ENCODE measurements at regions not wholly inside any gene's neighbourhood (a gene's known extent, or its start where the extent isn't known, plus 50 kb on each side); places are given as distances from the start of the nearest gene placed in this dataset.
"Not testable (repeated sequence)": the region's sequence is repeated elsewhere in the genome, so short reads cannot be mapped to it uniquely, and the experiment has no call there.

GRCh38 chr2:77666251-77666980 lies 144.2 kb upstream of the LRRTM4 start:
- Mint-ChIP-seq H3K9me3 (no peaks in the 10 kb centered on the region), H3K27ac (no peak overlapping the region), H3K27me3 (no peaks in the 10 kb centered on the region), H3K4me1 (no peaks in the 10 kb centered on the region), H3K4me3 (no peak overlapping the region)
- ATAC-seq (no peak), DNase-seq (no peak)

- DNase-seq, H3K4me3 Mint-ChIP-seq, H3K9me3 Mint-ChIP-seq, H3K4me1 Mint-ChIP-seq, H3K27ac Mint-ChIP-seq, H3K27me3 Mint-ChIP-seq, ATAC-seq: not testable (repeated sequence)
These were observed 162.6 kb upstream of the LRRTM4 start for GRCh38 chr2:77684543-77685319.

DNA sequence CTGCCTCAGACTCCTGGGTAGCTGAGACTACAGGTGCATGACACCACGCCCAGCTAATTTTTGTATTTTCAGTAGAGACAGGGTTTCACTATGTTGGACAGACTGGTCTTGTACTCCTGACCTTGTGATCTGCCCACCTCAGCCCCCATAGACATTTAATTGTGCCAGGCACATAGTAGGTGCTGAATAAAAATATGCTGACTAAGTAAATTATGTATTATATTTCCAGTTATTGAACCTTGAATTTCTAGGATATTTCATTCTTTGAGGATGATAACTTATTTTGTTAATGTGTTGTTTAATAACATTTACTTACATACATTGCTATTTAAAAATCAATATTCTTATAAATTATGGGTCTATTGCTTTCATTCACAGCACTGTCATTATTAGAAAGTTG lies 190.4 kb upstream of the LRRTM4 start:
- Mint-ChIP-seq H3K27me3 (no peaks in the 10 kb centered on the region), H3K9me3 (no peaks in the 10 kb centered on the region), H3K4me3 (no peak overlapping the region), H3K27ac (no peak overlapping the region), H3K4me1 (no peaks in the 10 kb centered on the region)
- DNase-seq, result no peak
- ATAC-seq, result no peak

DNA sequence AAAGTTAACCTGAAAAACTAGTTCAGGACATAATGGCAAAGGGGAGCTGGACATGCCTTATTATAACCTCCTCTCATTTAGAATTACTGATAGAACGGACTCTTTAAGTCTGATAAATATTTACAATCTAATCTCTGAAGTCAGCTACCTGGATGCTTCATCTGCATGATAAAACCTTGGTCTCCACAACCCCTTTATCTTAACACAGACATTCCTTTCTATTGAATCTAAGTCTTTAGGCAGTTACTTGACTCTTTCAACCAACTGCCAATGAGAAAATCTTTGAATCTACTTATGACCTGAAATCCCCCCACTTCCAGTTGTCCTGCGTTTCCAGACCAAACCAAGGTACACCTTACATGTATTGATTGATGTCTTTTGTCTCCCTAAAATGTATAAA lies 191.2 kb upstream of the LRRTM4 start:
- no peaks in the 10 kb centered on the region for H3K9me3 Mint-ChIP-seq
- H3K27me3 Mint-ChIP-seq, result no peaks in the 10 kb centered on the region
- DNase-seq, result no peak
- H3K4me3 Mint-ChIP-seq, result no peak overlapping the region
- H3K27ac Mint-ChIP-seq, result no peak overlapping the region
- no peaks in the 10 kb centered on the region for H3K4me1 Mint-ChIP-seq
- ATAC-seq, result no peak

- Mint-ChIP-seq H3K9me3 (peaks cover 0 to 5% of the 10 kb centered on the region in 2 donors), H3K4me1 (no peaks in the 10 kb centered on the region), H3K4me3 (no peak overlapping the region), H3K27me3 (no peaks in the 10 kb centered on the region), H3K27ac (no peak overlapping the region)
- DNase-seq, result no peak
- ATAC-seq, result no peak
These were observed 197.9 kb upstream of the LRRTM4 start for GRCh38 chr2:77720115-77720514.

DNA sequence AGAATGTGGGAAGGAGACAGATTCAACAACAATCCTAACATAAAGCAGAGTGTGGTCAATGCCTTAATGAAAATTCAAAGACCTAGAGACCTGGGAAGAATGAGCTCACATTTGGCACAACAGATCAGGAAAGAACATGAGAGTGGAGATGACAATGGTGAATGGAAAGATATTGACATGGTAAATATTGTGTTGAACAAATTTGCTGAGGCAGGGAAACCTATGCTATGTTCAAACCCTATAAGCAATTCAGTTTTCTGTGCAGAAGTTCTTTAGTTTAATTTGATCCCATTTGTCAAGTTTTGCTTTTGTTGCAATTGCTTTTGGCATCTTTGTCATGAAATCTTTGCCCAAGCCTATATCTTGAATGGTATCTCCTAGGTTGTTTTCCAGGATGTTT lies 199.4 kb upstream of the LRRTM4 start:
- no peak for ATAC-seq
- no peaks in the 10 kb centered on the region for H3K4me1 Mint-ChIP-seq
- no peak overlapping the region for H3K27ac Mint-ChIP-seq
- H3K27me3 Mint-ChIP-seq, result no peaks in the 10 kb centered on the region
- H3K9me3 Mint-ChIP-seq, result peaks cover 0 to 5% of the 10 kb centered on the region in 2 donors
- no peak overlapping the region for H3K4me3 Mint-ChIP-seq
- DNase-seq, result no peak

DNA sequence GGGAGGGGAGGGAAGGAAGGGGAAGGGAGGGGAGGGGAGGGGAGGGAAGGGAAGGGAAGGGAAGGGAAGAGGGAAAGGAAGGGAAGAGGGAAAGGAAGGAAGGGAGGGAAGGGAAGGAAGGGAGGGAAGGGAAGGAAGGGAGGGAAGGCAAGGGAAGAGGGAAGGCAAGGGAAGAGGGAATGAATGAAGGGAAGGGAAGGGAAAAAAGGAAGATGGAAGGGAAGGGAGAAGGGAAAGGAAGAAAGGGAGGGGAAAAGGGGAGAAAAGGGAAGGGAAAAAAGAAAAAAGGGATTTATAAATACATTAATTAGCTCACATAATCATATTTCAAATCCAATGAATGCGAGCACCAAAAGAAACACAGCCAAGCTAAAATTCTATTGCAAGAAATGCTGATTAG lies 202.9 kb upstream of the LRRTM4 start:
- no peak overlapping the region for H3K27ac Mint-ChIP-seq

GRCh38 chr2:77734662-77735340 lies 212.6 kb upstream of the LRRTM4 start:
- peaks cover 16% of the 10 kb centered on the region in 2 donors for H3K9me3 Mint-ChIP-seq
- H3K27ac Mint-ChIP-seq, DNase-seq, H3K4me1 Mint-ChIP-seq, H3K27me3 Mint-ChIP-seq, H3K4me3 Mint-ChIP-seq, ATAC-seq: not testable (repeated sequence)

More for the DNA sequence above, 202.9 kb upstream of the LRRTM4 start:
- Mint-ChIP-seq H3K4me1 (no peaks in the 10 kb centered on the region), H3K27me3 (no peaks in the 10 kb centered on the region), H3K9me3 (peaks cover 0 to 5% of the 10 kb centered on the region in 2 donors), H3K4me3 (no peak overlapping the region)
- DNase-seq (no peak), ATAC-seq (no peak)

DNA sequence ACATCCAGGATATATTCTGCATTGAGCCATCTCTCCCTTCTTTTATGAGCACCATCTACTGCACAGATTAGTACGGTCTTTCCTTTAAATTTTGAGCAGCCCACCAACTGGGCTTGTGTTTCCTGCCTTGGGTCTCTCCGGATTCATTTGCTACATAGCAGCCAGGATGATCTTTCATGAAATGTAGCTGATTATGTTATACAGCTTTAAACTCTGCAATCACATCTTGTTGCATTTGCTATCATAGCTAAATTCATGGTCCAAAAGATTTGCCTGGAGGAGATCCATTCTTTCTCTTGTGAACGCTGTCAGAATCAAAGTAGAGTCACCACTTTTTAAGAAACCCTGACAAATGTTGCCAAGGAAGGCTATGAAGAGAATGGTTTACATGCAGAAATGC lies 215.1 kb upstream of the LRRTM4 start:
- ATAC-seq (no peak), DNase-seq (no peak)
- Mint-ChIP-seq H3K4me3 (no peak overlapping the region), H3K27ac (no peak overlapping the region), H3K4me1 (no peaks in the 10 kb centered on the region), H3K9me3 (peaks cover 9% of the 10 kb centered on the region in 2 donors), H3K27me3 (no peaks in the 10 kb centered on the region)

DNA sequence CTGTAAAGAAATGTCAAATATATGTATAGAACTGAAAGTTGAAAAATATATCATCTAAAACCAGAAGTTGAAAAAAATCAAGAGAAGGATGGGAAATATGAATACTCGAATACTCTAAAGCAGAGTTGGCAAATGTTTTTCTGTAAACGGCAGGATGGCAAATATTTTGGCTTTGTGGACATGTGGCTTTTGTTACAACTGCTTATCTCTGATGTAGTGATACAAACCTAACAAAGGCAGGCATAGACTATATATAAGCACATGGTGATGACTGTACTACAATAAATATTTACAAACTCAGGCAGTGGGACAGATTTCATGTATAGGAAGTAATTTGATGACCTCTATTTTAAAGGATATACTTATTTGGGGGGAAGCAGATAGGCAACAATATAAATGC lies 224.6 kb upstream of the LRRTM4 start:
- ATAC-seq, result no peak

GRCh38 chr2:77753710-77754345 lies 231.7 kb upstream of the LRRTM4 start:
- H3K27me3 Mint-ChIP-seq, H3K4me1 Mint-ChIP-seq, H3K27ac Mint-ChIP-seq, H3K4me3 Mint-ChIP-seq, ATAC-seq, DNase-seq: not testable (repeated sequence)
- H3K9me3 Mint-ChIP-seq, result peaks cover 0 to 25% of the 10 kb centered on the region in 2 donors

More for the DNA sequence above, 224.6 kb upstream of the LRRTM4 start:
- Mint-ChIP-seq H3K9me3 (peaks cover 0 to 25% of the 10 kb centered on the region in 2 donors), H3K27ac (no peak overlapping the region), H3K4me3 (no peak overlapping the region), H3K4me1 (no peaks in the 10 kb centered on the region), H3K27me3 (no peaks in the 10 kb centered on the region)
- no peak for DNase-seq

- Mint-ChIP-seq H3K4me1 (no peaks in the 10 kb centered on the region), H3K27ac (no peak overlapping the region), H3K27me3 (no peaks in the 10 kb centered on the region), H3K4me3 (no peak overlapping the region), H3K9me3 (peaks cover 5 to 29% of the 10 kb centered on the region in 2 donors)
- no peak for DNase-seq
- ATAC-seq, result no peak
These were observed 245.4 kb upstream of the LRRTM4 start for GRCh38 chr2:77767388-77768076.

DNA sequence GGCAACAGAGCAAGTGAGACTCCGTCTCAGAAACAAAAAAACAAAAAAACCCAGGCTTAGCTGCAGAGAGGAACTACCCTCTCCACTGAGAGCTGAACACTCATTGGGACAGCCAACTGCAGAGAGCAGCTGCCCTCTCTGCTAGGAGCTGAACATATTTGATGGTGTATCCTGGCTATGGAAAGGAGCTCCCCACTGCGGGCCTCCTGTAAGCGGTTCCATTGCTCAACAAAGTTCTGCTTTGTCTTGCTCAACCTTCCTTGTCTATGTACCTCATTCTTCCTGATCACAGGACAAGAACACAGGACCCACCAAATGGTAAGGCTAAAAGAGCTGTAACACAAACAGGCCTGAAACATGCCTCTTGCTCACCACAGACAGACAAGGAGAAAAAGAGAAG lies 246.3 kb upstream of the LRRTM4 start:
- no peak overlapping the region for H3K4me3 Mint-ChIP-seq
- no peaks in the 10 kb centered on the region for H3K4me1 Mint-ChIP-seq
- ATAC-seq (no peak), DNase-seq (no peak)
- H3K9me3 Mint-ChIP-seq, result peaks cover 5 to 25% of the 10 kb centered on the region in 2 donors
- no peaks in the 10 kb centered on the region for H3K27me3 Mint-ChIP-seq
- H3K27ac Mint-ChIP-seq, result no peak overlapping the region

DNA sequence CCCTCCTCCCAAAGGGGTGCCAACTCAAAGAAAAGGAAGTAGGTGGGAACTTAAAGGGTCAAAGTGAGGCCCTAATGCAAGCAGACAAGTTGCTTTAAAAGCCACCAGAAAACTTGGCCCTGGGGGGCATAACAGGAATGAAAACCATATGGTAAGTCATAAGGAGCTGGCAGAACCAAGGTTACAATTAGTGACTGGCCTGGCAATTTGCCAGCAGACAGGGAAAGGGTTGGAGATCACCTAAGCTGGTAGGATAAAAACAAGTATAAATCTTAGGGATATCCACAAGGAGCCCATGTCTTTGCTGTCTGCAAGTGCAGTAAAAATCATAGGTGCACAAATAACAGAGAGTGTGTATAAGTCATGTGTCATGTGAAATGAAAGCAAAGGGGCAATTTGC lies 256.7 kb upstream of the LRRTM4 start:
- ATAC-seq (no peak), DNase-seq (no peak)
- Mint-ChIP-seq H3K4me3 (no peak overlapping the region), H3K4me1 (no peaks in the 10 kb centered on the region), H3K9me3 (peaks cover 22 to 54% of the 10 kb centered on the region in 2 donors), H3K27ac (no peak overlapping the region), H3K27me3 (no peaks in the 10 kb centered on the region)

- not testable (repeated sequence) for H3K27ac Mint-ChIP-seq, H3K4me3 Mint-ChIP-seq, H3K9me3 Mint-ChIP-seq, H3K27me3 Mint-ChIP-seq, DNase-seq, ATAC-seq, H3K4me1 Mint-ChIP-seq
These were observed 271.3 kb upstream of the LRRTM4 start for GRCh38 chr2:77793500-77793899.
